ENCODE measurements at regions not wholly inside any gene's neighbourhood (a gene's known extent, or its start where the extent isn't known, plus 50 kb on each side); places are given as distances from the start of the nearest gene placed in this dataset.

- Histone ChIP-seq H3K4me3 (replicated peaks; ENCODE audit: insufficient read depth, low read length) (no peak overlapping the region), H3K27me3 (ENCODE audit: insufficient read depth, poor library complexity, severe bottlenecking) (peaks cover 13% of the 10 kb centered on the region), H3K27ac (replicated peaks) (no peak overlapping the region)
- DNase-seq (ENCODE audit: low read depth in 1 of 2, low spot score in 1 of 2) = no peak
- TF ChIP-seq POLR2AphosphoS5 (IDR thresholded peaks at IDR 0.05; ENCODE audit: low read depth) (no peak), GABPA (IDR thresholded peaks at IDR 0.05; ENCODE audit: low read depth) (no peak), SPI1 (IDR thresholded peaks at IDR 0.05; ENCODE audit: borderline replicate concordance, low read depth) (no peak), REST (IDR thresholded peaks at IDR 0.05; ENCODE audit: insufficient replicate concordance, low read depth) (no peak)
- TF ChIP-seq, protein P1, sequence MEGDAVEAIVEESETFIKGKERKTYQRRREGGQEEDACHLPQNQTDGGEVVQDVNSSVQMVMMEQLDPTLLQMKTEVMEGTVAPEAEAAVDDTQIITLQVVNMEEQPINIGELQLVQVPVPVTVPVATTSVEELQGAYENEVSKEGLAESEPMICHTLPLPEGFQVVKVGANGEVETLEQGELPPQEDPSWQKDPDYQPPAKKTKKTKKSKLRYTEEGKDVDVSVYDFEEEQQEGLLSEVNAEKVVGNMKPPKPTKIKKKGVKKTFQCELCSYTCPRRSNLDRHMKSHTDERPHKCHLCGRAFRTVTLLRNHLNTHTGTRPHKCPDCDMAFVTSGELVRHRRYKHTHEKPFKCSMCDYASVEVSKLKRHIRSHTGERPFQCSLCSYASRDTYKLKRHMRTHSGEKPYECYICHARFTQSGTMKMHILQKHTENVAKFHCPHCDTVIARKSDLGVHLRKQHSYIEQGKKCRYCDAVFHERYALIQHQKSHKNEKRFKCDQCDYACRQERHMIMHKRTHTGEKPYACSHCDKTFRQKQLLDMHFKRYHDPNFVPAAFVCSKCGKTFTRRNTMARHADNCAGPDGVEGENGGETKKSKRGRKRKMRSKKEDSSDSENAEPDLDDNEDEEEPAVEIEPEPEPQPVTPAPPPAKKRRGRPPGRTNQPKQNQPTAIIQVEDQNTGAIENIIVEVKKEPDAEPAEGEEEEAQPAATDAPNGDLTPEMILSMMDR (IDR thresholded peaks at IDR 0.05; ENCODE audit: insufficient read depth, low read length) = no peak
These were observed 1253.9 kb downstream of the BRD1 start for GRCh38 chr22:48573766-48574165.

DNA sequence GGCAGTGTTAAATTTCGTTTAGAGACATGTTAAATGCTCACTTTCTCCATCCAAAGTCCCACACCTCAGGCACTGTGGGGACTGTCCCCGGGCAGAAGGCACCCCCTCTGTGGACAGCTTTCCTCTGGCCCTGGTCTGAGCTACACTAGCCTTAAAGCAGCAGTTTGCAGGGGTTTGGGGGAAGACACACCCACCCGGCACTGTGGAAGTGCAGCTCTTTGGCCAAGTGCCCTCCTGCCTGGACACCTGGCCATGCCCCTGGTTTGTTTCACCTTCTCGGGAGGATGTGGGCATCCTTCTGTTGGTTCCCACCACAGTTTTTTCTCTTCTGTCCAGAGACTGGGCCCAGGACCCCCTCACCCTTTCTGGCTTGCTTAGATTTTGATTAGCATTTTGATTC is 1254.7 kb downstream of the BRD1 start:
- no peak for DNase-seq (ENCODE audit: low read depth in 1 of 2, low spot score in 1 of 2)
- Histone ChIP-seq H3K27me3 (ENCODE audit: insufficient read depth, poor library complexity, severe bottlenecking) (peaks cover 13% of the 10 kb centered on the region), H3K27ac (replicated peaks) (no peak overlapping the region), H3K4me3 (replicated peaks; ENCODE audit: insufficient read depth, low read length) (no peak overlapping the region)
- TF ChIP-seq REST (IDR thresholded peaks at IDR 0.05; ENCODE audit: insufficient replicate concordance, low read depth) (no peak), POLR2AphosphoS5 (IDR thresholded peaks at IDR 0.05; ENCODE audit: low read depth) (no peak), GABPA (IDR thresholded peaks at IDR 0.05; ENCODE audit: low read depth) (no peak), SPI1 (IDR thresholded peaks at IDR 0.05; ENCODE audit: borderline replicate concordance, low read depth) (no peak)
- TF ChIP-seq, protein P1 (IDR thresholded peaks at IDR 0.05; ENCODE audit: insufficient read depth, low read length) = no peak

GRCh38 chr22:48570912-48571311 is 1256.8 kb downstream of the BRD1 start:
- DNase-seq (ENCODE audit: low read depth in 1 of 2, low spot score in 1 of 2) = no peak
- TF ChIP-seq POLR2AphosphoS5 (IDR thresholded peaks at IDR 0.05; ENCODE audit: low read depth) (no peak), GABPA (IDR thresholded peaks at IDR 0.05; ENCODE audit: low read depth) (no peak), REST (IDR thresholded peaks at IDR 0.05; ENCODE audit: insufficient replicate concordance, low read depth) (no peak), SPI1 (IDR thresholded peaks at IDR 0.05; ENCODE audit: borderline replicate concordance, low read depth) (no peak)
- TF ChIP-seq, protein P1 (IDR thresholded peaks at IDR 0.05; ENCODE audit: insufficient read depth, low read length) = no peak
- no peak overlapping the region for H3K4me3 ChIP-seq (replicated peaks; ENCODE audit: insufficient read depth, low read length)
- no peak overlapping the region for H3K27ac ChIP-seq (replicated peaks)
- peaks cover 19% of the 10 kb centered on the region for H3K27me3 ChIP-seq (ENCODE audit: insufficient read depth, poor library complexity, severe bottlenecking)

Data from HL-60 (cell line).